ENCODE measurements at regions not wholly inside any gene's neighbourhood (a gene's known extent, or its start where the extent isn't known, plus 50 kb on each side); places are given as distances from the start of the nearest gene placed in this dataset.

DNA sequence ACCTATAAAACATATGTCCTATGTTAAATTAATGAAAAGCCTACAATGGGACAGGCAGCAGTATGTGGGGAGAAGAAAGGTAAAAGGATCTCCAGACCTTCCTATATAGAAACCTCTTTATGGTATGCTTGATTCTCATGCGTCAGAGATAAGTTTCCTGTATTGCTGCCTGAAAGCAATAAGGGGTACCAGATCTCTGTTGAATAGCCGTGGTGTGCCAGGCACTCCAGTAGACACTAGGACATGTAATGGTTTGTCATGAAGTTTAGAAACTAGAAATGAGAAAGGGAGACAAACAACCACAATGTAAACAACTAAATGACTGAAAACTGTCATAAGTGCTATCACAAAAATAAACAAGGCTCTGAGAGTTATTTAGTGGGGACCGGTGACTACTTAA lies 168.1 kb downstream of the EFHB start:
- Histone ChIP-seq H3K4me3 (ENCODE audit: low read length in 3 of 3) (no peak overlapping the region), H3K36me3 (ENCODE audit: control insufficient read depth in 2 of 3, insufficient read depth in 3 of 3, low read length in 3 of 3) (no peaks in the 10 kb centered on the region), H3K27ac (ENCODE audit: low read depth in 2 of 2, low read length in 2 of 2) (no peak overlapping the region), H3K4me1 (ENCODE audit: control insufficient read depth in 2 of 3, insufficient read depth in 2 of 3, low read depth in 1 of 3, low read length in 3 of 3) (no peaks in the 10 kb centered on the region), H3K27me3 (ENCODE audit: control insufficient read depth, insufficient read depth, low read length) (no peaks in the 10 kb centered on the region), H3K9me3 (ENCODE audit: control insufficient read depth in 2 of 3, insufficient read depth in 1 of 3, low read length in 3 of 3) (no peaks in the 10 kb centered on the region), H3K9ac (ENCODE audit: low read length in 3 of 3) (no peak overlapping the region)
- intact Hi-C loops (cut with DNase I): no loop called here
- FAIRE-seq: no peak
- TF ChIP-seq, protein P1, sequence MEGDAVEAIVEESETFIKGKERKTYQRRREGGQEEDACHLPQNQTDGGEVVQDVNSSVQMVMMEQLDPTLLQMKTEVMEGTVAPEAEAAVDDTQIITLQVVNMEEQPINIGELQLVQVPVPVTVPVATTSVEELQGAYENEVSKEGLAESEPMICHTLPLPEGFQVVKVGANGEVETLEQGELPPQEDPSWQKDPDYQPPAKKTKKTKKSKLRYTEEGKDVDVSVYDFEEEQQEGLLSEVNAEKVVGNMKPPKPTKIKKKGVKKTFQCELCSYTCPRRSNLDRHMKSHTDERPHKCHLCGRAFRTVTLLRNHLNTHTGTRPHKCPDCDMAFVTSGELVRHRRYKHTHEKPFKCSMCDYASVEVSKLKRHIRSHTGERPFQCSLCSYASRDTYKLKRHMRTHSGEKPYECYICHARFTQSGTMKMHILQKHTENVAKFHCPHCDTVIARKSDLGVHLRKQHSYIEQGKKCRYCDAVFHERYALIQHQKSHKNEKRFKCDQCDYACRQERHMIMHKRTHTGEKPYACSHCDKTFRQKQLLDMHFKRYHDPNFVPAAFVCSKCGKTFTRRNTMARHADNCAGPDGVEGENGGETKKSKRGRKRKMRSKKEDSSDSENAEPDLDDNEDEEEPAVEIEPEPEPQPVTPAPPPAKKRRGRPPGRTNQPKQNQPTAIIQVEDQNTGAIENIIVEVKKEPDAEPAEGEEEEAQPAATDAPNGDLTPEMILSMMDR (IDR thresholded peaks at IDR 0.05; ENCODE audit: borderline replicate concordance, extremely low read depth, insufficient read depth): no peak
- no peak for DNase-seq

DNA sequence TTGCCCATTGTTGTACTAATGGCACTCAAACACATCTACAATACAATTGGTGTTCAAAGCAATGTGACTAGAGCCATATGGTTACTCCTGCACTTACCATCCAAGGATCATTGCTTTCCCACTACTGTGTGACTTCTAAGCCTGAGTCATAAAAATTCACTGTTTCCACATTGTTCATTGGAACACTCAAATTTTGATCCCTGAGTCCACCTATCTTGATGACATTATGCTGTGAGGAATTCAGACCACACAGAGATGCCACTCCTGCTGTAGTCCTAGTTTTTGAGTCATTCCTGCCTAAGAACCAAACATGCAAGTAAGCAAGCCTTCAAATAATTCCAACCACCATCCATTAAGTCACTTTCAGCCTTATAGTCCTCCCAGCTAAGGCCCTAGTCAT lies 176.2 kb downstream of the EFHB start:
- no peaks in the 10 kb centered on the region for H3K36me3 ChIP-seq (ENCODE audit: control insufficient read depth in 2 of 3, insufficient read depth in 3 of 3, low read length in 3 of 3)
- DNase-seq: no peak
- no peak for FAIRE-seq
- no peaks in the 10 kb centered on the region for H3K9me3 ChIP-seq (ENCODE audit: control insufficient read depth in 2 of 3, insufficient read depth in 1 of 3, low read length in 3 of 3)
- intact Hi-C loops (cut with DNase I): no loop called here
- H3K27me3 ChIP-seq (ENCODE audit: control insufficient read depth, insufficient read depth, low read length): no peaks in the 10 kb centered on the region
- H3K4me3 ChIP-seq (ENCODE audit: low read length in 3 of 3): no peak overlapping the region
- H3K27ac ChIP-seq (ENCODE audit: low read depth in 2 of 2, low read length in 2 of 2): no peak overlapping the region
- H3K9ac ChIP-seq (ENCODE audit: low read length in 3 of 3): no peak overlapping the region
- TF ChIP-seq, protein P1 (IDR thresholded peaks at IDR 0.05; ENCODE audit: borderline replicate concordance, extremely low read depth, insufficient read depth): no peak
- H3K4me1 ChIP-seq (ENCODE audit: control insufficient read depth in 2 of 3, insufficient read depth in 2 of 3, low read depth in 1 of 3, low read length in 3 of 3): no peaks in the 10 kb centered on the region

DNA sequence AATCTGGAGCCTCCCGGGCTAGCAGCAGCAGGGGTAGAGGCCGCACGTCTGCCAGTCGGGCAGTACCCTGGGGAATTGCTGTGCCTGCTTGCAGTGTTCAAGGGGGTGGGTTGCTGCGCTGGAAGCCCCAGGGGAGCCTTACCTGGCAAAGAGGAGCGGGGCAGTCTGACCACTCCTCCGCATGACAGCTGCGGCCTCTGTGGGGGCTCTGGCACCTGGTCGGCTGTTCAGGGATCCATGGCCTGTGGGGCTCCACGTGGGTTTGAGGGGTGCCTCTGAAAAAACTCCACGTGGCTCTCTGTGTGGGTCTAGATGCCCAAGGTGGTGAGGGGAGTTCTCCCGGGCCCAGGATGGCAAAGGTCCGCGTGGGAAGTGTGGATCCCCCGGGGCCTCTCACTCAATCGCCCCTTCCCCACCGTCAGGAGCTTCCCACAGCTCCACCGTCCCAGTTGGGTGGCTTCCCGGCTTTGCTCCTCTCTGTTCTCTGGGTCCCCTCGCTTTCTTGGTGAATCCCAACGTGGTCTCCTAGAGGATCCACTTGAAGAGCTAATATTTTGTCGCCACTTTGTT lies 184.5 kb downstream of the EFHB start:
- Histone ChIP-seq H3K9me3 (ENCODE audit: control insufficient read depth in 2 of 3, insufficient read depth in 1 of 3, low read length in 3 of 3) (no peaks in the 10 kb centered on the region), H3K4me1 (ENCODE audit: control insufficient read depth in 2 of 3, insufficient read depth in 2 of 3, low read depth in 1 of 3, low read length in 3 of 3) (no peaks in the 10 kb centered on the region), H3K27me3 (ENCODE audit: control insufficient read depth, insufficient read depth, low read length) (no peaks in the 10 kb centered on the region), H3K4me3 (ENCODE audit: low read length in 3 of 3) (no peak overlapping the region), H3K9ac (ENCODE audit: low read length in 3 of 3) (no peak overlapping the region), H3K36me3 (ENCODE audit: control insufficient read depth in 2 of 3, insufficient read depth in 3 of 3, low read length in 3 of 3) (no peaks in the 10 kb centered on the region), H3K27ac (ENCODE audit: low read depth in 2 of 2, low read length in 2 of 2) (no peak overlapping the region)
- peak in 1 of 5 donors; percentile 57 for DNase-seq
- no peak for FAIRE-seq
- TF ChIP-seq, protein P1 (IDR thresholded peaks at IDR 0.05; ENCODE audit: borderline replicate concordance, extremely low read depth, insufficient read depth): no peak
- intact Hi-C loops (cut with DNase I): no loop called here

Data from kidney (tissue), 13 donors.